ENCODE measurements at regions not wholly inside any gene's neighbourhood (a gene's known extent, or its start where the extent isn't known, plus 50 kb on each side); places are given as distances from the start of the nearest gene placed in this dataset.

- TF ChIP-seq CTCF (IDR thresholded peaks at IDR 0.05; ENCODE audit: poor library complexity) (no peak), EZH2 (IDR thresholded peaks at IDR 0.05; ENCODE audit: borderline replicate concordance) (no peak)
- peaks cover 6% of the 10 kb centered on the region for H3K4me1 ChIP-seq (ENCODE audit: insufficient read depth)
These were observed 1735.1 kb downstream of the PCDH7 start for GRCh38 chr4:32455231-32455630.

GRCh38 chr4:32460972-32461371, 1740.8 kb downstream of the PCDH7 start:
- H3K9me2 ChIP-seq (replicated peaks; ENCODE audit: insufficient read depth) = no peaks in the 10 kb centered on the region

More at GRCh38 chr4:32455231-32455630, 1735.1 kb downstream of the PCDH7 start:
- peak; percentile 24 for DNase-seq (ENCODE audit: low spot score)
- H4K20me1 ChIP-seq (ENCODE audit: insufficient read depth, poor library complexity, severe bottlenecking) = no peaks in the 10 kb centered on the region
- H3K9me3 ChIP-seq (ENCODE audit: low read depth) = no peaks in the 10 kb centered on the region
- 39% methylated on average over 2 of the region's 2 CpGs for WGBS (ENCODE audit: low lambda C conversion rate, missing lambda C conversion rate)
- H3K36me3 ChIP-seq (replicated peaks; ENCODE audit: insufficient read depth, low read depth) = no peaks in the 10 kb centered on the region
- H3K4me3 ChIP-seq = no peak overlapping the region
- no peak overlapping the region for H3K4me2 ChIP-seq
- no peaks in the 10 kb centered on the region for H3K9me2 ChIP-seq (replicated peaks; ENCODE audit: insufficient read depth)
- H3K27me3 ChIP-seq = no peaks in the 10 kb centered on the region
- H3K27ac ChIP-seq = no peak overlapping the region
- H2AFZ ChIP-seq = no peak overlapping the region
- H3K79me2 ChIP-seq = no peaks in the 10 kb centered on the region

GRCh38 chr4:32462944-32463343, 1742.8 kb downstream of the PCDH7 start:
- no peak overlapping the region for H3K4me2 ChIP-seq
- H3K27me3 ChIP-seq = no peaks in the 10 kb centered on the region
- no peaks in the 10 kb centered on the region for H4K20me1 ChIP-seq (ENCODE audit: insufficient read depth, poor library complexity, severe bottlenecking)
- H3K79me2 ChIP-seq = no peaks in the 10 kb centered on the region
- DNase-seq (ENCODE audit: low spot score) = no peak
- no peak overlapping the region for H3K4me3 ChIP-seq
- H3K36me3 ChIP-seq (replicated peaks; ENCODE audit: insufficient read depth, low read depth) = no peaks in the 10 kb centered on the region
- no peak overlapping the region for H2AFZ ChIP-seq
- no peak overlapping the region for H3K27ac ChIP-seq
- H3K9me3 ChIP-seq (ENCODE audit: low read depth) = no peaks in the 10 kb centered on the region
- no peaks in the 10 kb centered on the region for H3K4me1 ChIP-seq (ENCODE audit: insufficient read depth)
- peak; percentile 28 for TF ChIP-seq CTCF (IDR thresholded peaks at IDR 0.05; ENCODE audit: poor library complexity)
- TF ChIP-seq EZH2phosphoT487 (IDR thresholded peaks at IDR 0.05; ENCODE audit: low read depth, severe bottlenecking, unreplicated experiment) = no peak
- no peak for TF ChIP-seq EZH2 (IDR thresholded peaks at IDR 0.05; ENCODE audit: borderline replicate concordance)
- WGBS (ENCODE audit: low lambda C conversion rate, missing lambda C conversion rate) = 87% methylated on average over 1 of the region's 1 CpG
- H3K9me2 ChIP-seq (replicated peaks; ENCODE audit: insufficient read depth) = no peaks in the 10 kb centered on the region

More at GRCh38 chr4:32460972-32461371, 1740.8 kb downstream of the PCDH7 start:
- H3K4me1 ChIP-seq (ENCODE audit: insufficient read depth) = no peaks in the 10 kb centered on the region
- H3K4me3 ChIP-seq = no peak overlapping the region
- H3K9me3 ChIP-seq (ENCODE audit: low read depth) = no peaks in the 10 kb centered on the region
- DNase-seq (ENCODE audit: low spot score) = no peak
- no peaks in the 10 kb centered on the region for H3K36me3 ChIP-seq (replicated peaks; ENCODE audit: insufficient read depth, low read depth)
- no peak overlapping the region for H3K4me2 ChIP-seq
- 88% methylated on average over 1 of the region's 1 CpG for WGBS (ENCODE audit: low lambda C conversion rate, missing lambda C conversion rate)
- H3K27me3 ChIP-seq = no peaks in the 10 kb centered on the region
- no peaks in the 10 kb centered on the region for H4K20me1 ChIP-seq (ENCODE audit: insufficient read depth, poor library complexity, severe bottlenecking)
- TF ChIP-seq CTCF (IDR thresholded peaks at IDR 0.05; ENCODE audit: poor library complexity) = no peak
- no peak overlapping the region for H3K27ac ChIP-seq
- no peak overlapping the region for H2AFZ ChIP-seq
- H3K79me2 ChIP-seq = no peaks in the 10 kb centered on the region

GRCh38 chr4:32470087-32470585, 1750.0 kb downstream of the PCDH7 start:
- no peak overlapping the region for H3K27ac ChIP-seq
- no peak overlapping the region for H3K4me2 ChIP-seq
- no peaks in the 10 kb centered on the region for H3K9me3 ChIP-seq (ENCODE audit: low read depth)
- H3K27me3 ChIP-seq = no peaks in the 10 kb centered on the region
- H2AFZ ChIP-seq = no peak overlapping the region
- H3K79me2 ChIP-seq = no peaks in the 10 kb centered on the region
- no peak overlapping the region for H3K4me3 ChIP-seq
- no peak for DNase-seq (ENCODE audit: low spot score)
- no peaks in the 10 kb centered on the region for H3K36me3 ChIP-seq (replicated peaks; ENCODE audit: insufficient read depth, low read depth)
- TF ChIP-seq EZH2phosphoT487 (IDR thresholded peaks at IDR 0.05; ENCODE audit: low read depth, severe bottlenecking, unreplicated experiment) (no peak), CTCF (IDR thresholded peaks at IDR 0.05; ENCODE audit: poor library complexity) (no peak), EZH2 (IDR thresholded peaks at IDR 0.05; ENCODE audit: borderline replicate concordance) (no peak)
- no peaks in the 10 kb centered on the region for H4K20me1 ChIP-seq (ENCODE audit: insufficient read depth, poor library complexity, severe bottlenecking)
- peaks cover 10% of the 10 kb centered on the region for H3K4me1 ChIP-seq (ENCODE audit: insufficient read depth)
- WGBS (ENCODE audit: low lambda C conversion rate, missing lambda C conversion rate) = 31% methylated on average over 1 of the region's 1 CpG
- H3K9me2 ChIP-seq (replicated peaks; ENCODE audit: insufficient read depth) = no peaks in the 10 kb centered on the region
